Right lobe of liver (tissue), 6 donors: ENCODE measurements at regions not wholly inside any gene's neighbourhood (a gene's known extent, or its start where the extent isn't known, plus 50 kb on each side); places are given as distances from the start of the nearest gene placed in this dataset.

Experiments used
- ATAC-seq, 4 donors: fragments of 200-7000 bp; cut with Tn5 transposase; one replicate each; pipeline ENCODE4 v1.9.1; 2020; ENCODE audit warnings: mild to moderate bottlenecking in 4 of 4, moderate library complexity in 4 of 4
- DNase-seq, 3 donors: peaks; one replicate each; pipeline ENCODE4 v3.0.0-alpha.2; 2020
- H3K27ac ChIP-seq, 3 donors: fragments of 200-600 bp; one replicate each; pipeline ENCODE4 v1.8.0; 2022
- H3K27me3 ChIP-seq, 2 donors: fragments of 200-600 bp; one replicate each; pipeline ENCODE4 v1.8.0; 2022
- H3K36me3 ChIP-seq, 4 donors: fragments of 200-600 bp; sonication (generic) in 1 of 4; one replicate each; pipeline versions ENCODE4 v1.5.1 to v1.8.0; 2017 to 2022; ENCODE audit warnings: control low read depth in 1 of 4
- H3K4me1 ChIP-seq, 4 donors: fragments of 200-600 bp; sonication (generic) in 1 of 4; one replicate each; pipeline versions ENCODE4 v1.5.1 to v1.8.0; 2017 to 2022; ENCODE audit warnings: control low read depth in 1 of 4
- H3K4me3 ChIP-seq, 3 donors: fragments of 200-600 bp; one replicate each; pipeline ENCODE4 v1.8.0; 2022
- H3K9me3 ChIP-seq, 4 donors: fragments of 200-600 bp; sonication (generic) in 1 of 4; one replicate each; pipeline versions ENCODE4 v1.5.1 to v1.8.0; 2017 to 2022; ENCODE audit warnings: control low read depth in 1 of 4
- CTCF ChIP-seq, 4 donors: fragments of 200-600 bp in 3 of 4; fragments of 450-650 bp in 1 of 4; IDR thresholded peaks; one replicate each; pipeline versions ENCODE4 v1.5.1 to v1.8.0; 2016 to 2022; ENCODE audit warnings: antibody characterized with exemption in 4 of 4, mild to moderate bottlenecking in 2 of 4
- POLR2A ChIP-seq: fragments of 450-650 bp; IDR thresholded peaks from one replicate; pipeline ENCODE4 v1.6.1; 2017; ENCODE audit warnings: antibody characterized with exemption, mild to moderate bottlenecking
- WGBS: methylation state at CpG from one replicate; pipeline ENCODE4 v1.1.6; 2018; ENCODE audit warnings: low coverage, low lambda C conversion rate; ENCODE audit not compliant: insufficient coverage; ENCODE audit errors: missing lambda C conversion rate; 5-methylcytosine and 5-hydroxymethylcytosine counted together
- intact Hi-C, 2 donors: fragments of 100-400 bp; cut with DNase I; formaldehyde crosslinking; loops; one replicate each; pipeline versions ENCODE4 v1.11.2 to v1.14.1; 2022
- donor health status: DM: no; HTN: yes; CAD: no.
- donor health status: DM: no; HTN: no; CAD: no.
- donor health status: DM: no; HTN: no; CAD: no.
- donor health status: DM: no; HTN: yes; CAD: no.
- donor health status: DM: no; HTN: yes; CAD: no.

- no peak for DNase-seq
- intact Hi-C loops, result no loop called here
- no peaks in the 10 kb centered on the region for H3K27me3 ChIP-seq
These were observed 148.5 kb upstream of the BEND6 start for GRCh38 chr6:56806368-56806767.

DNA sequence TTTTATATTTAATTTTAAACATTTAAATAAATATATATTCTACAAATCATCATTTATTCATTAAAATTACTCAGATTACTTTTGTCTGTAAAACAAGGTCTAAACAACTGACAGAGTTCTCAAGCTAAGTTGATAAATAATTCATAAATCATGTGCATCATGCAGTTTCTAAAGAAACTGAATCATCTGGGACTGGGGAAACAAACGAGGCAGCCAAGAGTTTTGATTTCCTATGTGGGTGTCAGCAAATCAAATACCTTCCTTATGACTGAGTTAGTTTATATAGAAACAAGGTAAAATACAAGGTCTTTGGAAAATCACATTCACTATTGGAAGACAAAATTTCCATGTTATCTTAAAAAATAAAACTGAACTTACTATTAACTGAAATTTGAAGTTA, 149.9 kb upstream of the BEND6 start:
- Histone ChIP-seq H3K4me1 (peaks cover 0 to 4% (median 0%) of the 10 kb centered on the region in 4 donors), H3K4me3 (no peak overlapping the region), H3K27ac (no peak overlapping the region), H3K9me3 (no peaks in the 10 kb centered on the region), H3K36me3 (no peaks in the 10 kb centered on the region), H3K27me3 (no peaks in the 10 kb centered on the region)
- TF ChIP-seq POLR2A (no peak), CTCF (IDR thresholded peaks at IDR 0.05) (no peak)
- DNase-seq (no peak), ATAC-seq (no peak)
- intact Hi-C loops, result no loop called here
- 38% methylated on average over 1 of the region's 1 CpG for WGBS

More at GRCh38 chr6:56806368-56806767, 148.5 kb upstream of the BEND6 start:
- Histone ChIP-seq H3K36me3 (no peaks in the 10 kb centered on the region), H3K27ac (peak overlapping the region in 1 of 3 donors; percentile 34), H3K4me1 (peaks cover 0 to 7% (median 0%) of the 10 kb centered on the region in 4 donors), H3K4me3 (no peak overlapping the region), H3K9me3 (no peaks in the 10 kb centered on the region)
- WGBS, result 83% methylated on average over 1 of the region's 1 CpG
- ATAC-seq, result peak in 1 of 4 donors; percentile 14
- TF ChIP-seq POLR2A (no peak), CTCF (IDR thresholded peaks at IDR 0.05) (no peak)

DNA sequence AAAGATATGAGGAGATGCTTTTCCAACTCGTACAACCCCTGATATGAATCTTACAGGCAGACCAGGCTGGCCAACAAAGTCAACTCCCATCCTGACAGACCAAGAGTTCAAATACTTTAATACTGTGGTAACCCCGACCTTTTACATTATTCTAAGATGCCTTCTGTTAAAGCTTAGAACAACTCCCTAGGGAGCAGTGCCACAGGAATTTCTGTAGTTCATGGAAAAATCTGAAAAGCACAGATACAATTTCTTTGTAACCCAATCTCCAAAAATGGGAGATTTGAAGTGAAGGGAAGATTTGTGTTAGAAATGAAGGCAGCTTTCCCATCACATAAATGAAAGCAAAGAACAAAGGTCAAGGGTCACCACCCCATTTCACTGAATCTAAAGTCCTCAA, 151.3 kb upstream of the BEND6 start:
- Histone ChIP-seq H3K36me3 (no peaks in the 10 kb centered on the region), H3K9me3 (no peaks in the 10 kb centered on the region), H3K4me1 (peaks cover 0 to 4% (median 0%) of the 10 kb centered on the region in 4 donors), H3K27me3 (no peaks in the 10 kb centered on the region), H3K4me3 (no peak overlapping the region), H3K27ac (no peak overlapping the region)
- ATAC-seq (peak in 1 of 4 donors; percentile 17), DNase-seq (no peak)
- intact Hi-C loops, result no loop called here
- no peak for TF ChIP-seq POLR2A
- no peak for TF ChIP-seq CTCF (IDR thresholded peaks at IDR 0.05)
- WGBS, result 66% methylated on average over 2 of the region's 2 CpGs

GRCh38 chr6:56802584-56802983, 152.3 kb upstream of the BEND6 start:
- TF ChIP-seq POLR2A (no peak), CTCF (IDR thresholded peaks at IDR 0.05) (no peak)
- peaks cover 0 to 3% (median 0%) of the 10 kb centered on the region in 4 donors for H3K4me1 ChIP-seq
- intact Hi-C loops, result no loop called here
- H3K4me3 ChIP-seq, result no peak overlapping the region
- ATAC-seq (no peak), DNase-seq (no peak)
- no peaks in the 10 kb centered on the region for H3K9me3 ChIP-seq
- H3K27ac ChIP-seq, result no peak overlapping the region
- 28% methylated on average over 2 of the region's 2 CpGs for WGBS
- no peaks in the 10 kb centered on the region for H3K27me3 ChIP-seq
- H3K36me3 ChIP-seq, result no peaks in the 10 kb centered on the region

DNA sequence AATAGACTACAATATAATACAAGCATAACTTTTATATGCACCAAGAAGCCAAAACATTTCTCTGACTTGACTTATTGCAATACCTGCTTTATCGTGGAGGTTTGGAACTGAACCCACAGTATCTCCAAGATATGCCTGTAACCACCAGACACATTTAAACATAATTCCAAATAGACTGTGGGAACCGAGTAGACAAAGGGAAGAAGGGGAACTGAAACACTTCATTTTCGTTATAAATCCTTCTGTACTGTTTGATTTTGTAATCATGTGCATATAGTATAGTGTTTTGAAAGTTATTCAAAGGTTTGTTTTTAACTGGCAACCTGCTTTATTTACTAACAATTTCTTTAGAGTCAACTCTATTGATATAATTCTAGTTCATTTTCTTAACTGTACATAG, 154.9 kb upstream of the BEND6 start:
- ATAC-seq, result no peak
- H3K4me1 ChIP-seq, result no peaks in the 10 kb centered on the region

More for the DNA sequence above, 154.9 kb upstream of the BEND6 start:
- no peak overlapping the region for H3K4me3 ChIP-seq
- H3K9me3 ChIP-seq, result no peaks in the 10 kb centered on the region
- intact Hi-C loops, result no loop called here
- no peak for TF ChIP-seq CTCF (IDR thresholded peaks at IDR 0.05)
- TF ChIP-seq POLR2A, result no peak
- 61% methylated on average over 3 of the region's 3 CpGs for WGBS
- no peaks in the 10 kb centered on the region for H3K36me3 ChIP-seq
- no peak overlapping the region for H3K27ac ChIP-seq
- DNase-seq, result no peak
- no peaks in the 10 kb centered on the region for H3K27me3 ChIP-seq
